MM.1S (cell line): ENCODE measurements at regions not wholly inside any gene's neighbourhood (a gene's known extent, or its start where the extent isn't known, plus 50 kb on each side); places are given as distances from the start of the nearest gene placed in this dataset.

Source experiments
- DNase-seq: peaks from one replicate; pipeline ENCODE4 v3.0.0-alpha.2; 2015
- H2AFZ ChIP-seq: fragments of 300-600 bp; sonication (generic); 2 replicates; pipeline ENCODE4 v1.6.0; 2016; ENCODE audit warnings: antibody characterized with exemption, low read length
- H3F3A ChIP-seq: fragments of 300-600 bp; sonication (generic); 2 replicates; pipeline ENCODE4 v1.6.1; 2016; ENCODE audit warnings: mild to moderate bottlenecking, antibody characterized with exemption, low read length, moderate library complexity, mixed read lengths; ENCODE audit not compliant: insufficient read depth
- H3K27ac ChIP-seq: fragments of 300-600 bp; sonication (generic); 2 replicates; pipeline ENCODE4 v1.5.1; 2016; ENCODE audit warnings: mild to moderate bottlenecking, low read length
- H3K27me3 ChIP-seq: fragments of 300-600 bp; sonication (generic); replicated peaks from 2 replicates; pipeline ENCODE4 v1.6.0; 2016; ENCODE audit warnings: low read length; ENCODE audit not compliant: insufficient read depth
- H3K36me3 ChIP-seq: fragments of 300-600 bp; sonication (generic); replicated peaks from 2 replicates; pipeline ENCODE4 v1.6.1; 2016; ENCODE audit warnings: mild to moderate bottlenecking, low read length, mixed read lengths; ENCODE audit not compliant: insufficient read depth
- H3K4me1 ChIP-seq: fragments of 300-600 bp; sonication (generic); 2 replicates; pipeline ENCODE4 v1.6.1; 2016; ENCODE audit warnings: low read length, mixed read lengths
- H3K4me2 ChIP-seq: fragments of 300-600 bp; sonication (generic); 2 replicates; pipeline ENCODE4 v1.6.0; 2016; ENCODE audit warnings: low read depth, low read length
- H3K4me3 ChIP-seq: fragments of 300-600 bp; sonication (generic); 2 replicates; pipeline ENCODE4 v1.5.1; 2016; ENCODE audit warnings: low read length, mixed read lengths
- H3K79me2 ChIP-seq: fragments of 300-600 bp; sonication (generic); 2 replicates; pipeline ENCODE4 v1.6.1; 2016; ENCODE audit warnings: mixed run types, low read length, mixed read lengths
- H3K9ac ChIP-seq: fragments of 300-600 bp; sonication (generic); 2 replicates; pipeline ENCODE4 v1.6.1; 2016; ENCODE audit warnings: low read length, mixed read lengths
- H3K9me2 ChIP-seq: fragments of 300-600 bp; sonication (generic); replicated peaks from 2 replicates; pipeline ENCODE4 v1.6.1; 2016; ENCODE audit warnings: mild to moderate bottlenecking, low read length, mixed read lengths; ENCODE audit not compliant: insufficient read depth
- H3K9me3 ChIP-seq: fragments of 300-600 bp; sonication (generic); replicated peaks from 2 replicates; pipeline ENCODE4 v1.6.1; 2016; ENCODE audit warnings: mild to moderate bottlenecking, low read length, mixed read lengths; ENCODE audit not compliant: insufficient read depth
- H4K20me1 ChIP-seq: fragments of 300-600 bp; sonication (generic); 2 replicates; pipeline ENCODE4 v1.6.1; 2016; ENCODE audit warnings: mild to moderate bottlenecking, low read length, moderate library complexity, mixed read lengths; ENCODE audit not compliant: insufficient read depth
- EZH2 ChIP-seq: fragments of 300-600 bp; sonication (generic); optimal IDR thresholded peaks from 2 replicates; pipeline ENCODE3; 2017; ENCODE audit warnings: low read depth, mild to moderate bottlenecking, antibody characterized with exemption, low read length, mixed read lengths
- EZH2phosphoT487 ChIP-seq: fragments of 300-600 bp; sonication (generic); IDR thresholded peaks from 2 replicates; pipeline ENCODE4 v1.6.1; 2018; ENCODE audit warnings: antibody characterized with exemption, low read length
- TF ChIP-seq, protein P1 (sequence below): fragments of 300-600 bp; sonication (generic); IDR thresholded peaks from 2 replicates; pipeline ENCODE4 v1.5.1; 2016; ENCODE audit warnings: antibody characterized with exemption, low read length, mixed read lengths

DNA sequence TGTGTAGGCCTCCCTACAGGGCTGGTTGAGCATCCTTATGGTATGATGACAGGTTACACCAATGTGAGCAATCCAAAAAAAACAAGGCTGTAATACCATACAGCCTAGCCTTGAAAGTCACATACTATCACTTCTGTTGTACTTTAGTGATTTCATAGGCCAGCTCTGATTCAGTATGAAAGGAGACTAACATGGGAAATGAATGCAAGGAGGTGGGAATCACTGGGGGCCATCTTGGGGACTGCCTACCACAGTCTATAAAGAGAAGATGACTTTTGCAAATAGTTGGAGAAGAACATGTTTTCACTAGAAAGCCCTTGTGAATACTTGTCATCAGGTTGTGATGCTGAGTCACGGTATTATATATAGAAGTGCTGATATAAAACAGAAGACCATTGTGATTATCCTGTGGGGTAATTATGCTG is 270.7 kb downstream of the S1PR1 start:
- DNase-seq = no peak
- no peaks in the 10 kb centered on the region for H3K27me3 ChIP-seq
- TF ChIP-seq EZH2phosphoT487 (no peak), EZH2 (no peak)
- TF ChIP-seq, protein P1, sequence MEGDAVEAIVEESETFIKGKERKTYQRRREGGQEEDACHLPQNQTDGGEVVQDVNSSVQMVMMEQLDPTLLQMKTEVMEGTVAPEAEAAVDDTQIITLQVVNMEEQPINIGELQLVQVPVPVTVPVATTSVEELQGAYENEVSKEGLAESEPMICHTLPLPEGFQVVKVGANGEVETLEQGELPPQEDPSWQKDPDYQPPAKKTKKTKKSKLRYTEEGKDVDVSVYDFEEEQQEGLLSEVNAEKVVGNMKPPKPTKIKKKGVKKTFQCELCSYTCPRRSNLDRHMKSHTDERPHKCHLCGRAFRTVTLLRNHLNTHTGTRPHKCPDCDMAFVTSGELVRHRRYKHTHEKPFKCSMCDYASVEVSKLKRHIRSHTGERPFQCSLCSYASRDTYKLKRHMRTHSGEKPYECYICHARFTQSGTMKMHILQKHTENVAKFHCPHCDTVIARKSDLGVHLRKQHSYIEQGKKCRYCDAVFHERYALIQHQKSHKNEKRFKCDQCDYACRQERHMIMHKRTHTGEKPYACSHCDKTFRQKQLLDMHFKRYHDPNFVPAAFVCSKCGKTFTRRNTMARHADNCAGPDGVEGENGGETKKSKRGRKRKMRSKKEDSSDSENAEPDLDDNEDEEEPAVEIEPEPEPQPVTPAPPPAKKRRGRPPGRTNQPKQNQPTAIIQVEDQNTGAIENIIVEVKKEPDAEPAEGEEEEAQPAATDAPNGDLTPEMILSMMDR = no peak
- H3K27ac ChIP-seq = no peak overlapping the region
- H4K20me1 ChIP-seq = no peaks in the 10 kb centered on the region
- no peaks in the 10 kb centered on the region for H3K36me3 ChIP-seq
- no peaks in the 10 kb centered on the region for H3K4me1 ChIP-seq
- H3K9ac ChIP-seq = no peak overlapping the region
- H3K9me3 ChIP-seq = no peaks in the 10 kb centered on the region
- no peak overlapping the region for H3K4me3 ChIP-seq
- no peak overlapping the region for H3K4me2 ChIP-seq
- H2AFZ ChIP-seq = no peak overlapping the region
- H3F3A ChIP-seq = no peaks in the 10 kb centered on the region
- no peaks in the 10 kb centered on the region for H3K9me2 ChIP-seq
- no peaks in the 10 kb centered on the region for H3K79me2 ChIP-seq

GRCh38 chr1:101508913-101509312 is 272.1 kb downstream of the S1PR1 start:
- H3K4me3 ChIP-seq = no peak overlapping the region
- H3K9me2 ChIP-seq = no peaks in the 10 kb centered on the region
- DNase-seq = no peak
- H2AFZ ChIP-seq = no peak overlapping the region
- TF ChIP-seq, protein P1 = no peak
- TF ChIP-seq EZH2phosphoT487 (no peak), EZH2 (no peak)
- no peaks in the 10 kb centered on the region for H3K4me1 ChIP-seq
- H3K9me3 ChIP-seq = no peaks in the 10 kb centered on the region
- H3K36me3 ChIP-seq = no peaks in the 10 kb centered on the region
- H4K20me1 ChIP-seq = no peaks in the 10 kb centered on the region
- H3F3A ChIP-seq = no peaks in the 10 kb centered on the region
- H3K27ac ChIP-seq = no peak overlapping the region
- no peaks in the 10 kb centered on the region for H3K79me2 ChIP-seq
- H3K4me2 ChIP-seq = no peak overlapping the region
- no peaks in the 10 kb centered on the region for H3K27me3 ChIP-seq
- H3K9ac ChIP-seq = no peak overlapping the region

DNA sequence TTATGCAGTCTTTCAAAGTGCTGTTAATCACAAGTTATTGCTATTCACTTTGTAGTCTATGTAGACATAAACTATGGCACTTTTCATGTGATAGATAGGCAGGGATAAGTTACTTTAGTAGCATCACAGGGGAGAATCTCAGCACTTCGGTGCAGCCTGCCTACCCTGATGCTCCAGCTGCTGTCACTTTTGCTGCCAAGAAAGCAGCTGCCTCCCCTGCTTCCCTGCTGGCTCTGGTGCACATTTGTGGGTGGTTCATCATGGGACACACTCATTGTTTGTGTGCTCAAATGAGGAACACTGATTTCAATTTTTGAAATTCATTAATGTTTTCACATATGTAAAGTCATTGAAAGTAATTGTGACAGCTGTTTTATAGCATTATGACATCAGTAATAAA is 272.6 kb downstream of the S1PR1 start:
- Histone ChIP-seq H3K9me2 (no peaks in the 10 kb centered on the region), H3K36me3 (no peaks in the 10 kb centered on the region), H3K9ac (no peak overlapping the region), H3K27ac (no peak overlapping the region), H3K27me3 (no peaks in the 10 kb centered on the region), H3K4me2 (no peak overlapping the region), H3F3A (no peaks in the 10 kb centered on the region), H2AFZ (no peak overlapping the region), H3K4me1 (no peaks in the 10 kb centered on the region), H3K9me3 (no peaks in the 10 kb centered on the region), H3K79me2 (no peaks in the 10 kb centered on the region), H3K4me3 (no peak overlapping the region), H4K20me1 (no peaks in the 10 kb centered on the region)
- TF ChIP-seq EZH2 (no peak), EZH2phosphoT487 (no peak)
- TF ChIP-seq, protein P1 = no peak
- no peak for DNase-seq
